ENCODE measurements at regions not wholly inside any gene's neighbourhood (a gene's known extent, or its start where the extent isn't known, plus 50 kb on each side); places are given as distances from the start of the nearest gene placed in this dataset.
A peak's percentile ranks its signal among the peaks of the same experiment; 100 is the strongest.

GRCh38 chr19:27972291-27973040 is 1240.5 kb downstream of the UQCRFS1 start:
- no peak for DNase-seq (ENCODE audit: extremely low spot score)
- CTCF ChIA-PET, result interaction anchor here (0.8 to 9.1 kb wide), 8 partner anchors 9 to 661 kb away, joined by 3 to 97 read pairs (median 4); no protein-coding TSS in a partner anchor
- TF ChIP-seq, protein P1, sequence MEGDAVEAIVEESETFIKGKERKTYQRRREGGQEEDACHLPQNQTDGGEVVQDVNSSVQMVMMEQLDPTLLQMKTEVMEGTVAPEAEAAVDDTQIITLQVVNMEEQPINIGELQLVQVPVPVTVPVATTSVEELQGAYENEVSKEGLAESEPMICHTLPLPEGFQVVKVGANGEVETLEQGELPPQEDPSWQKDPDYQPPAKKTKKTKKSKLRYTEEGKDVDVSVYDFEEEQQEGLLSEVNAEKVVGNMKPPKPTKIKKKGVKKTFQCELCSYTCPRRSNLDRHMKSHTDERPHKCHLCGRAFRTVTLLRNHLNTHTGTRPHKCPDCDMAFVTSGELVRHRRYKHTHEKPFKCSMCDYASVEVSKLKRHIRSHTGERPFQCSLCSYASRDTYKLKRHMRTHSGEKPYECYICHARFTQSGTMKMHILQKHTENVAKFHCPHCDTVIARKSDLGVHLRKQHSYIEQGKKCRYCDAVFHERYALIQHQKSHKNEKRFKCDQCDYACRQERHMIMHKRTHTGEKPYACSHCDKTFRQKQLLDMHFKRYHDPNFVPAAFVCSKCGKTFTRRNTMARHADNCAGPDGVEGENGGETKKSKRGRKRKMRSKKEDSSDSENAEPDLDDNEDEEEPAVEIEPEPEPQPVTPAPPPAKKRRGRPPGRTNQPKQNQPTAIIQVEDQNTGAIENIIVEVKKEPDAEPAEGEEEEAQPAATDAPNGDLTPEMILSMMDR (IDR thresholded peaks at IDR 0.05; ENCODE audit: control extremely low read depth, extremely low read depth, low read depth, missing control alignments), result no peak
- POLR2A ChIA-PET, result no interaction called here

- TF ChIP-seq, protein P1 (IDR thresholded peaks at IDR 0.05; ENCODE audit: control extremely low read depth, extremely low read depth, low read depth, missing control alignments), result no peak
- ChIA-PET POLR2A (no interaction called here), CTCF (interaction anchor here (0.8 to 9.1 kb wide), 6 partner anchors 9 to 661 kb away, joined by 3 to 97 read pairs (median 4); no protein-coding TSS in a partner anchor)
- DNase-seq (ENCODE audit: extremely low spot score), result no peak
These were observed 1241.1 kb downstream of the UQCRFS1 start for GRCh38 chr19:27971869-27972268.

GRCh38 chr19:27971071-27971470 is 1241.9 kb downstream of the UQCRFS1 start:
- TF ChIP-seq, protein P1 (IDR thresholded peaks at IDR 0.05; ENCODE audit: control extremely low read depth, extremely low read depth, low read depth, missing control alignments), result no peak
- DNase-seq (ENCODE audit: extremely low spot score), result no peak
- POLR2A ChIA-PET, result no interaction called here
- CTCF ChIA-PET, result interaction anchor here (0.9 to 9.1 kb wide), 5 partner anchors 14 to 662 kb away, joined by 3 to 97 read pairs (median 3); no protein-coding TSS in a partner anchor

DNA sequence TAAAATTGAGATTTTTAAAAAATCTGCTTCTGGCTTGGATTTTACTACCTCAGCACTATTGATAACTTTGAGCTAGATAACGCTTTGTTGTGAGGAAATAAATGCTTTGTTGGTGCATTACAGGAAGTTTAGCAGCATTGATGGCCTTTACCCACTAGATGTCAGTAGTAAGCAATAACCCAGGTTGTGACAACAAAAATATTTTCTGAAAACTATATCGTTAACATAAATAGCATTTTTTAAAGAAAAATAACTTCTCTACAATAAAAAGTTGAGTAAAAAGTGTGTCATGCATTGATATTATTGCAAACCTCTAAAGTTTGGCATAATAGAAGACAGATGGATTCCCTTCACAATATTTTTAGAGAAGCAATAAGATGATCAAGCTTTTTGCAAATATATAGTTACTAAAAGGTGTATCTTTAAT is 1246.5 kb downstream of the UQCRFS1 start:
- no peak for DNase-seq (ENCODE audit: extremely low spot score)
- TF ChIP-seq, protein P1 (IDR thresholded peaks at IDR 0.05; ENCODE audit: control extremely low read depth, extremely low read depth, low read depth, missing control alignments), result peak; percentile 74
- ChIA-PET CTCF (interaction anchor here (0.9 to 3.1 kb wide), 16 partner anchors 8 to 359 kb away, joined by 3 to 40 read pairs (median 5); no protein-coding TSS in a partner anchor), POLR2A (no interaction called here)

DNA sequence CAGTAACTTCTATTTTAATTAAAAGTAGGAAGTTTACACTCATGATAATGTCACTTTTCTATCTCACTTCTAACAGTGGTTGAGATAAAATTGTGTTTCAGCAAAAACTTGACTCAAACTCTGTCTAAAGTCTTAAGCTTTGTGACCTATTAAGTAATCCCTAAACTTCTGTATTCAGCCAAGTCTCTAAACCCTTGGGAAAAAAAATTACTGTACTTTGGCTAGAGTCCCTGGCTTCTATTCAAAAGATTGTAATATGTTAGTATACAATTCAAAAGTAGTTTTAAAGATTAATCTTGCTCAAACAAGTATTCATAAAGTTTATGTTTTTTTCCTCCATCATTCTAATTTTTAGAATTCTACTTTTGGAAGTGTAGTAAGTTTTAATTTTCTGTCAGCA is 1248.8 kb downstream of the UQCRFS1 start:
- POLR2A ChIA-PET, result no interaction called here
- TF ChIP-seq, protein P1 (IDR thresholded peaks at IDR 0.05; ENCODE audit: control extremely low read depth, extremely low read depth, low read depth, missing control alignments), result no peak
- DNase-seq (ENCODE audit: extremely low spot score), result no peak
- CTCF ChIA-PET, result interaction anchor here (0.9 to 2.7 kb wide), 3 partner anchors 10 to 362 kb away, joined by 3 to 8 read pairs (median 3); no protein-coding TSS in a partner anchor

DNA sequence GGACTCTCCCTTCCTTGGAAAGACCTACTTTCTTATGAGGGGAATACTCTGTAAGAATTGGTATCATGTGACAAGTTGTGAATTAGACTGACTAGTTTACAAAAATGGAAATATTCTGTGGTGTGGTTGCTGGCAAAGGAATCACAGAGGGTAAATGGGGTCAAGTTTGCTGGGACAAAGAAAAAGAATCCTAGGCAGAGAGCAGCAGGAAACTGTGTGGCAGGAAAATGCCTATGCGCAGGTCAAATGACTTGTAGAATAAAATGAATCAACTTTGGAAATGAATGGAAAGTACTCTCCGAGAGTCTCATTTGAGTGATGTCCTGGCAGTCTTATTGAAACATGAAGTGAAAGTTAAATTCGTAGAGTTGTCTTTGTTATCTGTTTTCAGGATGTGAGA is 1250.7 kb downstream of the UQCRFS1 start:
- ChIA-PET CTCF (no interaction called here), POLR2A (no interaction called here)
- DNase-seq (ENCODE audit: extremely low spot score), result no peak
- TF ChIP-seq, protein P1 (IDR thresholded peaks at IDR 0.05; ENCODE audit: control extremely low read depth, extremely low read depth, low read depth, missing control alignments), result no peak
